ENCODE measurements at regions not wholly inside any gene's neighbourhood (a gene's known extent, or its start where the extent isn't known, plus 50 kb on each side); places are given as distances from the start of the nearest gene placed in this dataset.

DNA sequence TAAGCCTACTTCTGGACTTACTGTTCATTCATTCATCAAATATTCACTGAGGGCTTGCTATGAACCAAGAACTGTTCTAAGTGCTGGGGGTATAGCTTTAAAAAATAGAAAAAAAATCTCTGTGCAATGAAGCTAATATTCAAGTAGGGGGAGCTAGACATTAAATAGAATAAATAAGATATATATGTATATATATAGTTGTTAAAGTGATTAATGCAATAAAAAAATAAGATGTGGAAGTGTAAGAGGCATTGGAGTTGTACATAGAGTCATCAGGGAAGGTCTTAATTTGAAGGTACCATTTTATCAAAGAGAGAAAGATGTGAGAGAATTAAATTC, 181.2 kb upstream of the AGR3 start:
- no peak for ATAC-seq
- no peaks in the 10 kb centered on the region for H3K9me3 Mint-ChIP-seq
- H3K36me3 Mint-ChIP-seq = no peaks in the 10 kb centered on the region
- H3K27me3 Mint-ChIP-seq = no peaks in the 10 kb centered on the region
- peaks cover 9% of the 10 kb centered on the region for H3K4me1 Mint-ChIP-seq
- no peak overlapping the region for H3K4me3 Mint-ChIP-seq
- no peak overlapping the region for H3K27ac Mint-ChIP-seq

DNA sequence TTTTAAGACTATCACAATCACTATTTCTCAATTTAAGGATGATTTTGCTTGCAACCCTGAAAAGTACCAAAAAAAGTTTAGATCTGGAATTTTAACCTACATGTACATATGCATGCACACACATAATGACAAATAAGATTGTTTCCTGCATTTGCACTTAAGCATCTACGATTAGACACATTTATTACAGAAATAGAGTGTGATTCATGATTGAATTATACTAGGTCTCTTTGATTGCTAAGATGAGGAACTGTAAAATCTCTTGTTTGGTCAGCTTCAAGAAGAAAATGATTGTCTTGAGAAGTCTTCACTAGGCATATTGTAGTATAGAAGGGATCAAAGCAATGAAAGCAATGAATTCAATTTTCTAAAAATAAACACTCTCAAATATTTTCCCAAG, 185.9 kb upstream of the AGR3 start:
- Mint-ChIP-seq H3K9me3 (no peaks in the 10 kb centered on the region), H3K36me3 (no peaks in the 10 kb centered on the region), H3K4me1 (peaks cover 26% of the 10 kb centered on the region), H3K27ac (no peak overlapping the region), H3K27me3 (no peaks in the 10 kb centered on the region), H3K4me3 (no peak overlapping the region)
- ATAC-seq = no peak

DNA sequence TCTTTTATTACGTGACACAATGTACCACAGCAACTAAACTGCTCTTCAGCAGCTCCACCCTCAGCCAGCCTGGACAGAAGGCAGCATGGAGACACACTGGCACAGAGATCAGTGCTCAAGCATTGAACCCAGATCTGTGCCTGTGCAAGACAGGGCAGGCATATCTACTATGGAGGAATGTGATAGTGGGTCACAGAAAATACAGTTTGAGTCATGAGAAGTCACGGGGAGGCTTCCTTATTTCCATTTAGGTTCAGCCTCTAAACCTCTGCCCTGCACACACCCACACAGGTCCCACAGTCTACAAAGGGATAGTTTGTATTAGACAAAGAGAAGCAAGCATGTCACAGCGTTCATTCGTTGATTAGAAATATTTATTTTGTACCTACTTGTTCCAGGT, 187.4 kb upstream of the AGR3 start:
- no peak overlapping the region for H3K4me3 Mint-ChIP-seq
- peak overlapping the region; percentile 76 for H3K27ac Mint-ChIP-seq
- no peaks in the 10 kb centered on the region for H3K36me3 Mint-ChIP-seq
- no peaks in the 10 kb centered on the region for H3K27me3 Mint-ChIP-seq
- ATAC-seq = peak; percentile 73
- H3K9me3 Mint-ChIP-seq = no peaks in the 10 kb centered on the region
- peaks cover 26% of the 10 kb centered on the region for H3K4me1 Mint-ChIP-seq

DNA sequence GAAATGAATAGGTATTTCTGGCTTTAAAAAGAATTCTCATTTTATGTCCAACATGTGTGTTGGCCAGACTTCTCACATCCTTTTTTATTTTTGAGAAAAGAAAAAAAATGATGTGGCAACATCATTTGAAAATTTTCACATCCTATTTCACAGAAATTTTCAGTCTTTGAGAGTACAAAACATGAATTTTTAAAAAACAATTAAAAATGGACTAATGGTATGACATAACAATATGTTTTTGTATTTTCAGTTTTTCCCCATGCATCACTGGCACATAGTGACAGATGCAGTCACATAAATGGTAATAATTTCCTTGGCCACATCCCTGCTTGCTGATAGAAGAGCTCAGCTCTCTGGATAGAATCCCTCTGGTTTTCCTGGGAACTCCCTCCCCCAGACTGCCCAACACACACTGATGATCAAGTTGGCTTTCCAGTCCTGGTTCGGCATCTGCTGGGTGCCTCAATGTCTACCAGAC, 188.5 kb upstream of the AGR3 start:
- no peaks in the 10 kb centered on the region for H3K36me3 Mint-ChIP-seq
- no peaks in the 10 kb centered on the region for H3K27me3 Mint-ChIP-seq
- H3K4me3 Mint-ChIP-seq = no peak overlapping the region
- H3K9me3 Mint-ChIP-seq = no peaks in the 10 kb centered on the region
- H3K27ac Mint-ChIP-seq = peak overlapping the region; percentile 76
- H3K4me1 Mint-ChIP-seq = peaks cover 26% of the 10 kb centered on the region
- ATAC-seq = no peak

DNA sequence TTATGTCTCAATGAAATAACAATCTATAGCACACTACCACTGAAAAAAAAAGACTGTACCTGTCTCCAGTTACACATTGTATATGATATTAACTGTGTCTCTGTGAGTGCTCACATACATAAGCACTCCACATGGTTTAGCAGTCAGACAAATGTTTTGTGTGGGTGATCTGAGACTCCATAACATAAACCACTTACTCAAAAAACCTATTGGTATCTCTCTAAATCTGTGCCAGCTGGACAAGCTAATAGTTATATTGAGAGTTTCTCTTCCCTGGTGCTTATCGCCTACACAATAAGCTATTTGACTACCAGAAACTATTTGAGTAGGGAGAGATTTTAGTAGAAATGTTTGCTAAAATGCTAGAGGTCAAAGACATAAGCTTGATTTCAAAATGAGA, 190.1 kb upstream of the AGR3 start:
- Mint-ChIP-seq H3K9me3 (no peaks in the 10 kb centered on the region), H3K4me1 (peaks cover 26% of the 10 kb centered on the region), H3K27ac (no peak overlapping the region), H3K4me3 (no peak overlapping the region), H3K27me3 (no peaks in the 10 kb centered on the region), H3K36me3 (no peaks in the 10 kb centered on the region)
- ATAC-seq = peak; percentile 63

DNA sequence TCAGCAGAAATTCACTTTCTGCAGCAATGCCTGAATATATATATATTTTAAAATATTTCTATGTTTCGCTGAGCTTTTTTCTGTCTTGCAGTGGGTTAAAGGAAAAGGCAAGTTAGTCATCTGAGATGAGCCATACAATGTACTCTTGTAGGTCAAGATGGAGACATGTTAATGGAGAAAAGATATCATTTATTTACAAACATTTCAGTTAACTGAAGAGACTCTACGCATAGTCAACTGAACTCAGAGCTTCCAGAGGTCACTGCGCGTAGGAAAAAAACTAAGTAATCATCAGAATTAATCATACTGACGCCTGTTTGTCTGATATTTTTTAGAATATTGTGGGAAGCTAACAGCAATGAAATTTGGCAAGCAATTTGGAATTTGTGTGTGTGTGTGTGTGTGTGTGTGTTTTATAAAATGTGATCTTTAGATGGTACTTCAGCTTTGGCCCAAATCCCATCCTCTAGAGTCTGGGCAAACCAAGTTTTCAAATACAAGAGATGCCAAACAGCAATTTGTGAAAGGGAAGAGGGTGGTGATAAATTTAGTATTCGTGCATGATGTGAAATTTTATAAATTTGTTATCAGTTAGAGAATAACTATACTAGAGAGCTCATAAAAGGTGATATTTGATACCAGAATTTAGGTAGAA, 193.9 kb upstream of the AGR3 start:
- Mint-ChIP-seq H3K27me3 (no peaks in the 10 kb centered on the region), H3K4me3 (no peak overlapping the region), H3K36me3 (no peaks in the 10 kb centered on the region), H3K4me1 (peaks cover 5% of the 10 kb centered on the region), H3K9me3 (no peaks in the 10 kb centered on the region), H3K27ac (no peak overlapping the region)
- ATAC-seq = no peak

DNA sequence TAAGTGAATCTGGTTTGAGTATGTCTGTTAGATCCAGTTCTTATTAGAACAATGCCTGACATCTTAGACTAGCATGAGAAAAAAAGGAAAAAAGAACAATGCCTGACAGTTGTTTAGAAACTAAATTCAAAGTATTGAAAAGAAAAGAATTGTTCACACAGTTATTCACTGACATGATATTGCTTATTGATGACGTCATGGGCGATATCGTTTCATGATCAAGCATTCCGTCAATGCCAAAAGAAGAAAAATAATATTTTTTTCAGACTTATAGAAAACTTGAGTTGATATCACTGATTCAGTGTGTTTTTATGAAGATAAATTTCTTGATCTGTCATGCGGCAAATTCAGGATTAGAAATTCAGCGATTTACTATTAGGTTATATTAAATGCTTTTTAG, 196.5 kb upstream of the AGR3 start:
- Mint-ChIP-seq H3K36me3 (no peaks in the 10 kb centered on the region), H3K27me3 (no peaks in the 10 kb centered on the region), H3K4me3 (no peak overlapping the region), H3K4me1 (no peaks in the 10 kb centered on the region), H3K27ac (no peak overlapping the region), H3K9me3 (no peaks in the 10 kb centered on the region)
- ATAC-seq = no peak

DNA sequence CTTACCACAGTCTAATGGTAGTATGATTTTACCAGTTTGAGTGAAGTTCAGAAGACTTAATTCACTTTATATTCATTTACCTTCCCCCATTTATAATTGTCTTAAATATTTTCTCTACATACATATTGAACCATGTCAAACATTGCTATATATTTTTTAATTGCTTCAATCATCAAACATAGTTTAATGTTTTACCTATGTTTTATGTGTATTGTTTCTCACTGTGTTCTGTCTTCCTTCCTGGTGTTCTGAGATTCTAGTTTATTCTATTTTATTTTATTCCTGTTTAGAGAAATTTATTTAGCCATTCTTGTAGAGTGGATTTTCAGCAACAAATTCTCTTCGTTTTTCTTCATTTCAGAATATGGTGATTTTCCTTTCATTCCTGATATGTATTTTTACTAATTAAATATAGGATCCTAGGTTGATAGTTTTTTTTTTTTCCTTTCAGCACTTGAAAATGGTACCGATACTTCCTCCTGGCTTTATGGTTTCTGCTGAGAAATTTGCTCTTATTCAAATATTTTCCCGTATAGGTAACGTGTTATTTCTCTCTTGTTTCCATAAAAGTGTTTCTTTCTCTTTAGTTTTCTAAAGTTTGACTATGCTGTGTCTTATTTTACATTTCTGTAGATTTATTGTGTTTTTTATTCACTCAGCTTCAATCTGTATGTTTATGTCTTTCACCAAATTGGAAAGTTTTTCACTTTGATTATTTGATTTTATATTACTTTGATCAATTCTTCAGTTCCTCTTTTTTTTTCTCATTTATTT, 201.8 kb upstream of the AGR3 start:
- Mint-ChIP-seq H3K4me3 (no peak overlapping the region), H3K27ac (no peak overlapping the region), H3K36me3 (no peaks in the 10 kb centered on the region), H3K27me3 (peaks cover 13% of the 10 kb centered on the region), H3K4me1 (no peaks in the 10 kb centered on the region), H3K9me3 (no peaks in the 10 kb centered on the region)
- ATAC-seq = no peak

DNA sequence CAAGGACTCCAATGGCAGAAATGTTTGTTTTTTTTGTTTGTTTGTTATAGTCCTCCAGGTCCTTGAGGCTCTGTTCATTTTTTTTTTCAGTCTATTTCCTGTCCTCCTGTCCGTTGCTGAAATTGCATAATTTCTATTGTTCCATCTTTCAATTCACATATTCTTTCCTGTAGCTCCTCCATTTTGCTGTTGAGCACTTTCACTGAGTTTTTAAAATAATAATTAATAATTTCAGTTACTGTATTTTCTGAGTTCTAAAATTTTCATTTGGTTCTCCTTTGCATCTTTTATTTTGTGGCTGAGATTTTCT, 202.3 kb upstream of the AGR3 start:
- Mint-ChIP-seq H3K9me3 (no peaks in the 10 kb centered on the region), H3K4me3 (no peak overlapping the region), H3K27me3 (peaks cover 16% of the 10 kb centered on the region), H3K4me1 (no peaks in the 10 kb centered on the region), H3K27ac (no peak overlapping the region), H3K36me3 (no peaks in the 10 kb centered on the region)
- no peak for ATAC-seq

DNA sequence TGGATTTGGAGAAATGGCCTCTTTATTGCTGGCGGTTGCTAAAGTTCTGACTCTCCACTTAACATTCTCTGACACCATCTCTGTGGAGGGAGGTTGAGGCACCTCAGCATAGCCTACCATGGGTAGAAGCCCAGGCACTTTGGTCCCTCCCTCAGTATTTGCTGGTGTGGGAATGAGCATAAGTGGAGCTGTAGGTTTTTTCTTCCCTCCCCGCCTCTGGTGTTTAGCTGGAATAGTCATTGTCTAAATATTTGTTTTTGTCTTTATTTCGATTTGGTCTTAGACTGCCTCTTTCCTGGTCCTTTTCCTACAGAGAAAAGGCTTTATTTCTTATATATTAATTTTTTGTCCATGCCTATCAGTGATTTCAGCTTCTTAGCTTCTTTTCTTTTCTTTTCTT, 203.4 kb upstream of the AGR3 start:
- Mint-ChIP-seq H3K9me3 (no peaks in the 10 kb centered on the region), H3K4me3 (no peak overlapping the region), H3K27me3 (peaks cover 16% of the 10 kb centered on the region), H3K4me1 (no peaks in the 10 kb centered on the region), H3K36me3 (no peaks in the 10 kb centered on the region), H3K27ac (no peak overlapping the region)
- no peak for ATAC-seq

DNA sequence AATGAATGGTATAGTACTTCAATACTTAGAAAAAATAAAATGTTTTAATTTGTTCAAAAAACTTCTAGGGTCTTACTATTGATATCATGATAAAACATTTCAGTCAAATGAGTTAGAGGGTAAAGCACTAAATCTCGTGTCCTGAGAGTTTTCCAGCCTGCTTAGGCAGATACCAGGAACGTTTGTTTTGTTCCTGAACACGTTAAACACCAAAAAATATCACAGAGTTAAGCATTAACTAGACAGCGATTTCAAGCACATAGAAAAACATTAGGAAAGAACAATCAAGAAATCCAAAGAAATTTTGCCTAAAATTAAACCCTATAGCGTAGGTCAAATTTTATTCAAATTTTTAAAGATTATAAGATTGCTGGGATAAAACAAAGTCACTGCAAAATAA, 204.6 kb upstream of the AGR3 start:
- Mint-ChIP-seq H3K4me3 (no peak overlapping the region), H3K36me3 (no peaks in the 10 kb centered on the region), H3K27ac (no peak overlapping the region), H3K4me1 (no peaks in the 10 kb centered on the region), H3K27me3 (peaks cover 16% of the 10 kb centered on the region), H3K9me3 (no peaks in the 10 kb centered on the region)
- no peak for ATAC-seq

DNA sequence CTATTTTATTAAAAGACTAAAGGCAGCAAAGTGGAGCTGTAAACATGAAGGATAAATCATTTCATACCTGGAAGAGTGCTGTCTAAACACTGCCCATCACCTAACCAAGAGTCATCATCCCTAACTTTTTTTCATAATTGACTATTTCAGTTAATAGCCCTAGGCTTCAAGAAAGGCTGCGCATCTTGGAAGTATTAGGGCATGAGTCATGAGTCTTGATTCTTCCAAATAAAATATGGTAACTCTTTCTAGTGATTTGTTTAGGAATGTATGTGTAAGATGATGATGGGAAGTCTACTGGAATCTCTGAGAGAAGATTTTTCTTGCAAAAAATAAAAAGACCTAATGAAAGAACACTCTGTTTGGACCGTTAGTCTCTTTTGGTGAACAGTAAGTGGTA, 207.7 kb upstream of the AHR start:
- Mint-ChIP-seq H3K4me1 (no peaks in the 10 kb centered on the region), H3K36me3 (no peaks in the 10 kb centered on the region), H3K27ac (no peak overlapping the region), H3K4me3 (no peak overlapping the region), H3K27me3 (peaks cover 12% of the 10 kb centered on the region), H3K9me3 (no peaks in the 10 kb centered on the region)
- no peak for ATAC-seq

DNA sequence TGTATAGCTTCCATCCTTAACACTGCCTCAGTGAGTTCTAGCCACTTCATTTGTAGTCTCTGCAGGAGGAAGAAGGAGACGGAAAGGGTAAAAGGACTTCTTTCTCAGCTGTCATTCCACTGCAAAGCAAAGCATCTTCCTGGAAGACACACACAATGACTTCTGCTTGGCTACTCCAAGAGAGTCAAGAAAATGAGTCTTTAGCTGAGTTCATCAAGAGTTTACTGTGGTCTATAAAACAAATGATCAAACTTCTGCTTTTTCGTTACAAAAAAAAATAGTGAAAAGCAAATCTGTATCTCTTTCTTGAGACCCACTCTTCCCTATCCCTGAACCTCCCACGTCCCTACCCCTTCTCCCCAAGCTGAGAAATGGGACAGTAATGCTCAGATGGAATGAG, 205.0 kb upstream of the AHR start:
- Mint-ChIP-seq H3K27me3 (peaks cover 4% of the 10 kb centered on the region), H3K36me3 (no peaks in the 10 kb centered on the region), H3K4me3 (no peak overlapping the region), H3K4me1 (peaks cover 24% of the 10 kb centered on the region), H3K27ac (no peak overlapping the region), H3K9me3 (no peaks in the 10 kb centered on the region)
- ATAC-seq = no peak

DNA sequence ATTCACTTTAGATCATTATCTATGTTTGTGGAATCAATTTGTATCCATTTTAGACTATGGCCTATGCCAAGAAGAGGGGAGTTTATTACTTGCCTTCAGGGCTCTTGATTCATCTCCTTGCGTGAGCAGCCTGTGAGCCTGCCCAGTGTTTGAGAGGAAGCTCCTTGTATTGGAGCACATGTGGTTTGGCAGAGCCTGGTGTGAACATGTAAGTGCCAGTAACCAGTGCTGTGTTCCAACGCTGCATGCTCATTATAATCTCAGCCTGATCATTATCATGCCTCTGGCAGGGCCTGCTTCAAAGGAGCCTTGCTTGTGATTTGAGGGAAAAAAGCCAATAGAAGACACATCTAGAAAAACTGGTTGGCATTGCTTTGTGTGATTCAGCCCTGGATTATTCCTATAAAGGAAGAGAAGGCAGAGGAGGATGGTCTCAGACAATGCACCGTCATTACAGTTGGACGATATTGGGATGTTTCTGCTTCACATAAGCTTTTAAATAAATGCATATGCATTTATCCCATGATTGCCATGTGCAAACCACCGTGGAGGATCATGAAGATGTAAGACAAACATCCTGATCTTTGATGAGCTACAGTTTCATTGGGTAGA, 203.4 kb upstream of the AHR start:
- Mint-ChIP-seq H3K9me3 (no peaks in the 10 kb centered on the region), H3K4me3 (no peak overlapping the region)
- ATAC-seq = no peak

DNA sequence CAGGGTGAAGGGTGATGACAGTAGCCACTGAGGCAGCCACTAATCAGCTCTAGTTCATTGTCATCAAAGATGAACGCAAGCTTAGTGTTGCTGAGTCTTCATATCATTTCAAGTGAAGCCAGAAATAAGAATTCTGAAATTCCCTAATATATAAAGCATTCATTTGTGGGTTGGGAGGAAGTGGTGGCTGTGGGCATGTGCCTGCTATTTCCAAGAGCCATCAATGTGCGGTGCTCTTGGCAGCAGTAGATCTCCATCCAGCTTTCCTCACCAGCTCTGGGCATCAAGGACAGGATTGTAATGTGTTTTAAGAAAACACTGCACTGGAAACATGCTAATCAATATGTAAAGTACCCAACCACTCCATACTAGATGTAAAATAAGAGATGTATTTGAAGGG, 202.5 kb upstream of the AHR start:
- Mint-ChIP-seq H3K27me3 (no peaks in the 10 kb centered on the region), H3K36me3 (no peaks in the 10 kb centered on the region), H3K4me1 (peaks cover 25% of the 10 kb centered on the region), H3K4me3 (no peak overlapping the region), H3K27ac (no peak overlapping the region), H3K9me3 (no peaks in the 10 kb centered on the region)
- no peak for ATAC-seq

More for the DNA sequence above, 203.4 kb upstream of the AHR start:
- H3K27me3 Mint-ChIP-seq = no peaks in the 10 kb centered on the region
- H3K27ac Mint-ChIP-seq = no peak overlapping the region
- peaks cover 25% of the 10 kb centered on the region for H3K4me1 Mint-ChIP-seq
- no peaks in the 10 kb centered on the region for H3K36me3 Mint-ChIP-seq

DNA sequence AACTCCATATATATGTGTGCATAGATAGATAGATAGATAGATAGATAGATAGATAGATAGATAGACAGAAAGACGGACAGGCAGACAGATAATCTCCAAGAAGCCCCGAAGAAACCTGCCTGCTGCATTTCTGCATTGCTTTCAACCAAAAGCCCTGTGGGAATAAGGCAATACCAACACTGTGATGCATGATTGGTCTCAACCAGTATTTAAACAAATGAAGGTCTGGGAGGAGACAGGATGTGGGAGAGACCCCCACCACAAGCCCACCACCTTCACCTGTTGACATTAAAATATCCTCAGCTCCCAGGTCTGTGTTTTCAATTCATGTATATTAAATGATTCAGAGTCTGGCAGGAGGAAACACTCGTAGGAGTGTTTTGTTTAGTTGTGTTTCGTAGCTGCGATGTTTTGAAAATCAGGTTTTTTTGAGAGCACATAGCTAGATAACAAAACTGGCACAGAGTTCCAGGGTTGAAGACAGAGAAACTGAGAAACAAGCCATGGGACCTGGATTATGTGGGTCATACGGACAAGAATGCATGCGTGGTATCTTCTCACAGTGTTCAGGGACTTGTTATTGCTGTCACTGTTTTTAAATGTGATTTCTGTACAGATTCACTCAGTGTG, 200.7 kb upstream of the AHR start:
- Mint-ChIP-seq H3K4me3 (peak overlapping the region; percentile 60), H3K27me3 (no peaks in the 10 kb centered on the region), H3K36me3 (no peaks in the 10 kb centered on the region), H3K4me1 (peaks cover 25% of the 10 kb centered on the region), H3K9me3 (peaks cover 4% of the 10 kb centered on the region), H3K27ac (peak overlapping the region; percentile 59)
- no peak for ATAC-seq

All from stimulated activated memory B cell treated with anti-CD40 and anti-IgM and Interleukin-4, amounts not matched to agents 10 μg/mL and 1 μg/mL and 100 μg/mL, for 72 hours (primary cell).